ENCODE measurements at regions not wholly inside any gene's neighbourhood (a gene's known extent, or its start where the extent isn't known, plus 50 kb on each side); places are given as distances from the start of the nearest gene placed in this dataset.

- TF ChIP-seq, protein P1, sequence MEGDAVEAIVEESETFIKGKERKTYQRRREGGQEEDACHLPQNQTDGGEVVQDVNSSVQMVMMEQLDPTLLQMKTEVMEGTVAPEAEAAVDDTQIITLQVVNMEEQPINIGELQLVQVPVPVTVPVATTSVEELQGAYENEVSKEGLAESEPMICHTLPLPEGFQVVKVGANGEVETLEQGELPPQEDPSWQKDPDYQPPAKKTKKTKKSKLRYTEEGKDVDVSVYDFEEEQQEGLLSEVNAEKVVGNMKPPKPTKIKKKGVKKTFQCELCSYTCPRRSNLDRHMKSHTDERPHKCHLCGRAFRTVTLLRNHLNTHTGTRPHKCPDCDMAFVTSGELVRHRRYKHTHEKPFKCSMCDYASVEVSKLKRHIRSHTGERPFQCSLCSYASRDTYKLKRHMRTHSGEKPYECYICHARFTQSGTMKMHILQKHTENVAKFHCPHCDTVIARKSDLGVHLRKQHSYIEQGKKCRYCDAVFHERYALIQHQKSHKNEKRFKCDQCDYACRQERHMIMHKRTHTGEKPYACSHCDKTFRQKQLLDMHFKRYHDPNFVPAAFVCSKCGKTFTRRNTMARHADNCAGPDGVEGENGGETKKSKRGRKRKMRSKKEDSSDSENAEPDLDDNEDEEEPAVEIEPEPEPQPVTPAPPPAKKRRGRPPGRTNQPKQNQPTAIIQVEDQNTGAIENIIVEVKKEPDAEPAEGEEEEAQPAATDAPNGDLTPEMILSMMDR (IDR thresholded peaks at IDR 0.05) = no peak
- Mint-ChIP-seq H3K27ac (ENCODE audit: unreplicated experiment) (no peak overlapping the region), H3K4me1 (ENCODE audit: unreplicated experiment) (no peaks in the 10 kb centered on the region)
These were observed 239.2 kb upstream of the FKBP1C start for GRCh38 chr6:62971976-62972658.

DNA sequence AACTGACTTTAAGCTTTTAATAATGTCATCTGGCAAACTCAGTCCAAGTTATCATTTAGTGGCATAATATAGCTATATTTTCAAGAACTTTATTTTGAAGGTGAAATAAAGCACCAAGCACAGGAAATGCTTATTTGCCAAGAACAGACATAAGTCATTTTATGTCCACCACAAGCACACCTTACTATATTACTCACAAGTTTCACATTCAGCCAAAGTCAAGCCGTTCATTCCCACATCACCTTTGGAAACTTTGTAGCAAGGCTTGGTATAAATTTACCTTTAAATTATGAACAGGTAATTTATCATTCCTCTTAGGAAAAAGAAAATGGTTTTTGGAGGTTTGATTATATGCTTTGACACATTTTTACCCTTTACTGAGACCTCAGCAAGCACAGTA, 236.8 kb upstream of the FKBP1C start:
- no peaks in the 10 kb centered on the region for H3K4me1 Mint-ChIP-seq (ENCODE audit: unreplicated experiment)
- TF ChIP-seq, protein P1 (IDR thresholded peaks at IDR 0.05) = no peak
- H3K9me3 Mint-ChIP-seq (ENCODE audit: unreplicated experiment) = no peaks in the 10 kb centered on the region
- no peak overlapping the region for H3K4me3 Mint-ChIP-seq (ENCODE audit: unreplicated experiment)
- no peak overlapping the region for H3K27ac Mint-ChIP-seq (ENCODE audit: unreplicated experiment)
- no peak for DNase-seq (ENCODE audit: extremely low spot score, unreplicated experiment)
- H3K36me3 Mint-ChIP-seq (ENCODE audit: unreplicated experiment) = no peaks in the 10 kb centered on the region
- no peaks in the 10 kb centered on the region for H3K27me3 Mint-ChIP-seq (ENCODE audit: unreplicated experiment)

More at GRCh38 chr6:62971976-62972658, 239.2 kb upstream of the FKBP1C start:
- Mint-ChIP-seq H3K36me3 (ENCODE audit: unreplicated experiment) (no peaks in the 10 kb centered on the region), H3K4me3 (ENCODE audit: unreplicated experiment) (no peak overlapping the region), H3K9me3 (ENCODE audit: unreplicated experiment) (no peaks in the 10 kb centered on the region), H3K27me3 (ENCODE audit: unreplicated experiment) (no peaks in the 10 kb centered on the region)
- no peak for DNase-seq (ENCODE audit: extremely low spot score, unreplicated experiment)

DNA sequence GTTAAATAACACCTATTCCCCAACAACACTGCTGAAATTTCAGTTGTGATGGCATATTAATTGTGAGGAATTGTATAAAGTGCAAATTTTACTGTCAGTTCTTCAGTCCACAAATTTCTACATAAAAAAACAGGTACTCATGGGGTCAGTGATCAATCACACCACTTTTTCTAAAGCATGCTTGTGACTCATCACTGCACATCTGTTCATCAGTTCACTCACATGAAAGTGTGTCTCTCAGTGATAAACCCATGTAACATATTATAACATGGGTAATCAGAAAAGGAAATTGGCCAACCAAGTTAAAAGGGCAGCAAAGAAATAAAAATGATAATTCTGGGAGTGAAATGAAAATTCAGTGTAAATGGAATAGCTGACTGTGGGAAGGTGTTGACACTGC, 234.7 kb upstream of the FKBP1C start:
- TF ChIP-seq, protein P1 (IDR thresholded peaks at IDR 0.05) = no peak
- Mint-ChIP-seq H3K36me3 (ENCODE audit: unreplicated experiment) (no peaks in the 10 kb centered on the region), H3K27me3 (ENCODE audit: unreplicated experiment) (no peaks in the 10 kb centered on the region), H3K4me1 (ENCODE audit: unreplicated experiment) (no peaks in the 10 kb centered on the region), H3K9me3 (ENCODE audit: unreplicated experiment) (no peaks in the 10 kb centered on the region), H3K27ac (ENCODE audit: unreplicated experiment) (no peak overlapping the region), H3K4me3 (ENCODE audit: unreplicated experiment) (no peak overlapping the region)
- no peak for DNase-seq (ENCODE audit: extremely low spot score, unreplicated experiment)

DNA sequence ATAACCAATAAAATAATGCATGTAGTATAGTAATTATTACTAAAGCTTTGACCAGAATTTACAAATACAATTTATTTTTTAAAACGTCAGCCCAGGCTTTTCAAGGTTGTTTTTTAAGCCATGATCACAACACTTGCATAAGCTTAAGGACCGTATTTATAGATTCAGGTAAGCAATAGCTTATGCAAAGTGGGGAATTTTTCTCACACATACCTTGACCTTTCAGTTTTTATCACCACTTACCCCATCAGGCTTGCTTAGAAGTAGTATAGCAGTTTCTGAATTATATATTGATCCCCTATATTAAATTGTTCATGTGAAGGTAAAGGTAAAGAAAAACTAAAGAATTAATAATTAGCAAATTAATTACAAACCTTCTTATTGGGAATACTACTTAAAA, 232.3 kb upstream of the FKBP1C start:
- Mint-ChIP-seq H3K4me3 (ENCODE audit: unreplicated experiment) (no peak overlapping the region), H3K4me1 (ENCODE audit: unreplicated experiment) (no peaks in the 10 kb centered on the region), H3K9me3 (ENCODE audit: unreplicated experiment) (no peaks in the 10 kb centered on the region), H3K27ac (ENCODE audit: unreplicated experiment) (no peak overlapping the region), H3K36me3 (ENCODE audit: unreplicated experiment) (no peaks in the 10 kb centered on the region), H3K27me3 (ENCODE audit: unreplicated experiment) (no peaks in the 10 kb centered on the region)
- no peak for DNase-seq (ENCODE audit: extremely low spot score, unreplicated experiment)
- TF ChIP-seq, protein P1 (IDR thresholded peaks at IDR 0.05) = no peak

GRCh38 chr6:62980093-62980492, 231.2 kb upstream of the FKBP1C start:
- Mint-ChIP-seq H3K4me1 (ENCODE audit: unreplicated experiment) (no peaks in the 10 kb centered on the region), H3K27me3 (ENCODE audit: unreplicated experiment) (no peaks in the 10 kb centered on the region), H3K27ac (ENCODE audit: unreplicated experiment) (no peak overlapping the region), H3K4me3 (ENCODE audit: unreplicated experiment) (no peak overlapping the region), H3K36me3 (ENCODE audit: unreplicated experiment) (no peaks in the 10 kb centered on the region), H3K9me3 (ENCODE audit: unreplicated experiment) (no peaks in the 10 kb centered on the region)
- TF ChIP-seq, protein P1 (IDR thresholded peaks at IDR 0.05) = no peak
- no peak for DNase-seq (ENCODE audit: extremely low spot score, unreplicated experiment)

All from osteocyte (in vitro differentiated cells).